Transverse colon (tissue), 4 donors: ENCODE measurements at regions not wholly inside any gene's neighbourhood (a gene's known extent, or its start where the extent isn't known, plus 50 kb on each side); places are given as distances from the start of the nearest gene placed in this dataset.

Source experiments
- DNase-seq: peaks from one replicate; pipeline ENCODE4 v3.0.0-alpha.2; 2019
- H3K27ac ChIP-seq, 4 donors: fragments of 200-600 bp; sonication (generic); 2 replicates each; pipeline ENCODE4 v1.5.1; 2016 to 2018; ENCODE audit warnings: inconsistent platforms in 4 of 4
- H3K27me3 ChIP-seq: fragments of 200-600 bp; sonication (generic); 2 replicates; pipeline ENCODE4 v1.5.1; 2017; ENCODE audit warnings: inconsistent platforms
- H3K36me3 ChIP-seq, 4 donors: fragments of 200-600 bp; sonication (generic); 2 replicates each; pipeline ENCODE4 v1.5.1; 2017 to 2019; ENCODE audit warnings: inconsistent platforms in 4 of 4
- H3K4me1 ChIP-seq, 4 donors: fragments of 200-600 bp; sonication (generic); 2 replicates each; pipeline ENCODE4 v1.5.1; 2017 to 2020; ENCODE audit warnings: inconsistent platforms in 4 of 4
- H3K4me3 ChIP-seq, 4 donors: fragments of 200-600 bp; sonication (generic); 1 replicate in 1 of 4; 2 replicates in 3 of 4; pipeline versions ENCODE4 v1.5.1 to v1.6.1; 2017 to 2019; ENCODE audit warnings: inconsistent platforms in 4 of 4
- H3K9me3 ChIP-seq, 2 donors: fragments of 200-600 bp; sonication (generic); 2 replicates each; pipeline ENCODE4 v1.5.1; 2017 to 2019; ENCODE audit warnings: inconsistent platforms in 2 of 2
- EP300 ChIP-seq: sonication (generic); formaldehyde crosslinking; IDR thresholded peaks from one replicate; pipeline ENCODE4 v1.6.1; 2017; ENCODE audit warnings: antibody characterized with exemption, low read depth
- POLR2A ChIP-seq: fragments of 450-650 bp; IDR thresholded peaks from one replicate; pipeline ENCODE4 v1.6.1; 2016; ENCODE audit warnings: antibody characterized with exemption, mild to moderate bottlenecking, moderate library complexity
- POLR2AphosphoS5 ChIP-seq, 3 donors: sonication (generic); formaldehyde crosslinking; IDR thresholded peaks; one replicate each; pipeline ENCODE4 v1.6.1; 2016; ENCODE audit warnings: antibody characterized with exemption in 3 of 3
- WGBS, 2 donors: methylation state at CpG; one replicate each; pipeline ENCODE4 v1.1.5; 2018; ENCODE audit warnings: low coverage in 1 of 2; 5-methylcytosine and 5-hydroxymethylcytosine counted together
- in situ Hi-C, 4 donors: fragments of 200-750 bp; cut with MboI; loops; one replicate each; pipeline versions ENCODE4 v1.15.0 to v1.15.1; 2017; ENCODE audit warnings: low sequenced_read_pairs in 3 of 4, low pct_ligation_motif_present in 1 of 4, low pct_unique_long_range_greater_than_20kb in 1 of 4
- intact Hi-C: fragments of 100-400 bp; cut with DNase I; formaldehyde crosslinking; loops from one replicate; pipeline ENCODE4 v1.15.1; 2023; ENCODE audit warnings: low total_unique reads
- TF ChIP-seq, protein P1 (sequence below), 5 experiments: fragments of 200-600 bp in 3 of 5; fragments of 450-650 bp in 2 of 5; sonication (generic) in 3 of 5; IDR thresholded peaks; 1 replicate in 2 of 5; 2 replicates in 3 of 5; pipeline ENCODE4 v1.5.1; 2016 to 2017; ENCODE audit warnings: antibody characterized with exemption in 5 of 5, inconsistent platforms in 3 of 5, mild to moderate bottlenecking in 2 of 5, moderate library complexity in 1 of 5

DNA sequence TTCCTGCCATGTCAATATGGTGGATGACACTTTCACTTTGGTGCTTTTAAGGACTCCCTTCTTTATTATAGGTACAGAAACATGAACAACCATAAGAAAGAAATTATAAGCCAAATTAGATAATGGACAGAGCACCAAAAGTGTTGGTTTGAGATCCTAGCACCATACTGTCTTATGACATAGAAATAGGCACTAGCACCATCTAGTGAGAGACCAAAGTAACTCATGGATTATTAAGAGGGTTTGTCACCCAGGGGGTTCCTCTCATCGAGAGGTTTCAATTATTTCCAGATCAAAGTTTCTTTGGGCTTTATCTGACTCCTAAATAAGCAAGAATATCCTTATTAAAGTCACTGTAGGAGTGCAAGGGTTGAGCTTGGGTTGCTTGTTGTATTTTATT lies 153.0 kb upstream of the DIO2 start:
- Histone ChIP-seq H3K9me3 (no peaks in the 10 kb centered on the region), H3K4me1 (no peaks in the 10 kb centered on the region), H3K4me3 (no peak overlapping the region), H3K36me3 (no peaks in the 10 kb centered on the region), H3K27me3 (no peaks in the 10 kb centered on the region), H3K27ac (no peak overlapping the region)
- in situ Hi-C loops: no loop called here
- TF ChIP-seq, protein P1, sequence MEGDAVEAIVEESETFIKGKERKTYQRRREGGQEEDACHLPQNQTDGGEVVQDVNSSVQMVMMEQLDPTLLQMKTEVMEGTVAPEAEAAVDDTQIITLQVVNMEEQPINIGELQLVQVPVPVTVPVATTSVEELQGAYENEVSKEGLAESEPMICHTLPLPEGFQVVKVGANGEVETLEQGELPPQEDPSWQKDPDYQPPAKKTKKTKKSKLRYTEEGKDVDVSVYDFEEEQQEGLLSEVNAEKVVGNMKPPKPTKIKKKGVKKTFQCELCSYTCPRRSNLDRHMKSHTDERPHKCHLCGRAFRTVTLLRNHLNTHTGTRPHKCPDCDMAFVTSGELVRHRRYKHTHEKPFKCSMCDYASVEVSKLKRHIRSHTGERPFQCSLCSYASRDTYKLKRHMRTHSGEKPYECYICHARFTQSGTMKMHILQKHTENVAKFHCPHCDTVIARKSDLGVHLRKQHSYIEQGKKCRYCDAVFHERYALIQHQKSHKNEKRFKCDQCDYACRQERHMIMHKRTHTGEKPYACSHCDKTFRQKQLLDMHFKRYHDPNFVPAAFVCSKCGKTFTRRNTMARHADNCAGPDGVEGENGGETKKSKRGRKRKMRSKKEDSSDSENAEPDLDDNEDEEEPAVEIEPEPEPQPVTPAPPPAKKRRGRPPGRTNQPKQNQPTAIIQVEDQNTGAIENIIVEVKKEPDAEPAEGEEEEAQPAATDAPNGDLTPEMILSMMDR (IDR thresholded peaks at IDR 0.05): no peak
- no peak for DNase-seq
- intact Hi-C loops: no loop called here
- 25 to 28% methylated on average over 1 of the region's 1 CpG for WGBS, 2 donors

DNA sequence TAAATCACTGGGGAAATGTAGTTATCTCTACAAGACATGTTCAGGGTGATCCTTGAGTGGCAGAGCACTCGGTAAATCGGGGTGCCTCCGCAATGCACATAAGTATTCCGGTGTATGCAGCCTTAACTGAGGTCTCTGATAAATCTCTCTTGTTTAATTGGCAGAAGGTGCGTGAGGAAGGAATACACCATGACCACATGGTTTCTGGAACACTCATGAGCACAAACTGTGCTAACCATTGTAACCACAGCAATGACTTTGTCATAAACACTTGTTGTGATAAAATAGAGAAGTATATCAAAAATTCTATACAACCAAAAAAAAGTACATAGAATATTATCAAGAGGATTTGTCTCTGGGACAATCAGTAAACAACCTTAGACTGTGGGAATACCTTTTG lies 146.8 kb upstream of the DIO2 start:
- Histone ChIP-seq H3K27ac (no peak overlapping the region), H3K4me3 (no peak overlapping the region), H3K27me3 (no peaks in the 10 kb centered on the region), H3K36me3 (no peaks in the 10 kb centered on the region), H3K4me1 (no peaks in the 10 kb centered on the region), H3K9me3 (no peaks in the 10 kb centered on the region)
- no peak for DNase-seq
- TF ChIP-seq, protein P1 (IDR thresholded peaks at IDR 0.05): no peak
- TF ChIP-seq POLR2AphosphoS5 (IDR thresholded peaks at IDR 0.05) (no peak), POLR2A (no peak), EP300 (no peak)
- in situ Hi-C loops (no loop called here), intact Hi-C loops (no loop called here)
- 79 to 100% methylated on average over 1 to 5 of the region's 5 CpGs for WGBS, 2 donors

- WGBS, 2 donors: 62 to 67% methylated on average over 2 of the region's 2 CpGs
- in situ Hi-C loops: no loop called here
- no peaks in the 10 kb centered on the region for H3K9me3 ChIP-seq
- H3K27ac ChIP-seq: no peak overlapping the region
- no peak for DNase-seq
- H3K36me3 ChIP-seq: no peaks in the 10 kb centered on the region
- H3K27me3 ChIP-seq: no peaks in the 10 kb centered on the region
- no peaks in the 10 kb centered on the region for H3K4me1 ChIP-seq
- no peak for TF ChIP-seq POLR2A
- TF ChIP-seq, protein P1 (IDR thresholded peaks at IDR 0.05): peak in 1 of 5 experiments; percentile 11
- H3K4me3 ChIP-seq: no peak overlapping the region
- intact Hi-C loops: no loop called here
These were observed 145.1 kb upstream of the DIO2 start for GRCh38 chr14:80356413-80356812.

DNA sequence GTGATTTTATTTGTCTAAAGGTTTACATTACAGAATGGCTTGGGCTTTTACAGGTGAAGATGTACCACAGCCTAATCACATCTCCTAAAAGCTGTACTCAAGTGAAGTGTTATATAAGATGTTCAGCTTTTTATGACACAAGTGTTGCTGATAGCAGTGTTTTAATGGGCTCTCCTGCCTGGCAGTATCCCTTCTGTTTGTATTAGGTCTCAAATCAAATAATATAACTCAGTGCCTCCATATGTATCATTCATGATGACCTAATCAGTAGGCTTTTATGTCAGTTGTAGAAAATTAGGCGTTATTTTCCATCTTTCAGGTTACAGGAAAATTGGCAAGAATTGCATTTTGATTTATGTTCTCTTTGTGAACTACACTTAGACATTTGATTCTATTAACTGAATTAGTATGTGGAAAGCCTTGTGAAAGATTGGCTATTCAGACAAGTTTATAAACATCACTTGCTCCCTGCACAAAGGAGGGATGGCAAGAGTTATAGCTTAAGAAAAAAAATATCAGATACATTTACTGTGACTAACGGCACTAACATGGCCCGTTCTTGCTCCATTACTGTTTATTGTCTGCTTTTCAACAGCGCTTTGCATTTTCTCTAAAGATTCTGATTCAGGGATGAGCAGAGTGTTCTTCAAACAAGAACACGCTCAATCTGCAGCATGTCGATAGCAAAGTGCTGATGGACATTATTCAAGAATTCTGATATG lies 143.7 kb upstream of the DIO2 start:
- WGBS, 2 donors: 68 to 87% methylated on average over 6 of the region's 6 CpGs

More for the DNA sequence above, 143.7 kb upstream of the DIO2 start:
- H3K9me3 ChIP-seq: no peaks in the 10 kb centered on the region
- no peaks in the 10 kb centered on the region for H3K36me3 ChIP-seq
- H3K27me3 ChIP-seq: no peaks in the 10 kb centered on the region
- H3K27ac ChIP-seq: no peak overlapping the region
- TF ChIP-seq POLR2AphosphoS5 (IDR thresholded peaks at IDR 0.05) (no peak), EP300 (no peak), POLR2A (no peak)
- TF ChIP-seq, protein P1 (IDR thresholded peaks at IDR 0.05): no peak
- H3K4me3 ChIP-seq: no peak overlapping the region
- in situ Hi-C loops (no loop called here), intact Hi-C loops (no loop called here)
- no peaks in the 10 kb centered on the region for H3K4me1 ChIP-seq
- DNase-seq: no peak
